ENCODE measurements at regions not wholly inside any gene's neighbourhood (a gene's known extent, or its start where the extent isn't known, plus 50 kb on each side); places are given as distances from the start of the nearest gene placed in this dataset.
"Not testable (repeated sequence)": the region's sequence is repeated elsewhere in the genome, so short reads cannot be mapped to it uniquely, and the experiment has no call there.

GRCh38 chr12:131251336-131252101 lies 297.8 kb downstream of the ADGRD1 start:
- no peak for DNase-seq

GRCh38 chr12:131253376-131254026 lies 299.8 kb downstream of the ADGRD1 start:
- no peak for DNase-seq

DNA sequence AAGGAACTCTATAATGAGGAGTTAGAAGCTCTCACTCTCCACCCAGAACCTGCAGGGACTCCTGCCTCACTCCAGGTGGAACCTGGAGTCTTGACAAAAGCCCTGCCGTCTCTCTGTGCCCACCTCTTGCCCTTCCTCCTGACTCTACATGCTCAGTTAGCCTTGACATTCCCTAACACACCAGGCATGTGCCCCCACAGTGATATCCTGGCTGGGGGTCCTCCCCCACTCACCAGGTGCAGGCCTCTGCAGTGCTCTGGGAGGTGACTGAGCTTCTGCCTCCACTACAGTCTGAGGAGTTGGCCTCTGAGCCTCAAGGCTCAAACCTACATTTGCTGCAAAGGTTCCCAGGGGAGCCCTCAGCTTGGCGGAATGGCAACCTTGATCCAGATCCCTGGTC lies 300.7 kb downstream of the ADGRD1 start:
- DNase-seq, result no peak

GRCh38 chr12:131258398-131258797 lies 304.7 kb downstream of the ADGRD1 start:
- no peak for DNase-seq

DNA sequence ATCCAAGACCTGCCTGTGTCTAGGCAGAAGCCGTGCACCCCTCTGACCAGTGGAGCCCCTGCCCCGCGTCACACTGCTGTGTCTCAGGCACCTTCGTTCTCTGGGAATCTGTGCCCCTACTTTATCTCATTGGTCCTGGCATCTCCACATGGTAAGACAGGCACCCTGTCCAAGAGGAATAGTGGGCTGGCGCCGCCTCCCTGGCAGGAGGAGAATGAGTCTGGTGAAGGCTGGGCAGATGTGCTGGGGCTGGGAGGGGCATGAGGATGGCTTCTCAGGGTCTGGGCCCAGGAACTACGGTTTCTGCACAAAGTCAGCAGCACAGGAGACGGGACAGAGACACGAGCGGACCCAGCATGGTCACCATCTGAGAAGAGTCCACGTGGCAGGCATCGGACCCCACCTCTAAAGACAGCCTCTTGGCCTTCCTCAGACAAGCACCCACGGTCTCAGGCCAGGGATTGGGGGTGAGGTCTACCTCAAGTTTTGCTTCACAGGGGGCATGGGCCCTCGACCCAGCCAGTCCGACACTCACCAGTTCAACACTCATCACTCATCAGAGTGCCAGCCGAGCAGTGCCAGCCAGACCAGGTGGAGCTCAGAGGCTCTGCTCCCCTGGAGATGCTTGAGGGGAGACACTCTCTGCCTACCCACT lies 306.7 kb downstream of the ADGRD1 start:
- DNase-seq, result no peak

DNA sequence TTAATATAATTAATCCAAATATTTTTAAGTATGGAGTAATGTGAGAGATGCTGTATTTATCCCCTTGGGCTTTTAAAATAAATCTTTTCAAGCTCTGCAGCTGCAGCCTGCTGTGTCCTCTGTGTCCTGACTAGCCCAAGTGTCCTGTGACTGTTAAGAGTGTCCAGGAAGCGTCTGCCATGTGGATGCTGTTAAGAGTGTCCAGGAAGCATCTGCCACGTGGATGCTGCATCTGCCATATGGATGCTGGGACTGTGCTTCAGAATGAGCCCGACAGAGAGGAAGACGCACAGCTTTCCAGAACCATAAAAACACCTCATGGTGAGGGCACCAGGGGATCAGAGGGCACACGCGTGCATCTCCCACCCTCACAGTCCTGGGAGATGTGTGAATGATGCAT lies 307.2 kb downstream of the ADGRD1 start:
- DNase-seq, result no peak

DNA sequence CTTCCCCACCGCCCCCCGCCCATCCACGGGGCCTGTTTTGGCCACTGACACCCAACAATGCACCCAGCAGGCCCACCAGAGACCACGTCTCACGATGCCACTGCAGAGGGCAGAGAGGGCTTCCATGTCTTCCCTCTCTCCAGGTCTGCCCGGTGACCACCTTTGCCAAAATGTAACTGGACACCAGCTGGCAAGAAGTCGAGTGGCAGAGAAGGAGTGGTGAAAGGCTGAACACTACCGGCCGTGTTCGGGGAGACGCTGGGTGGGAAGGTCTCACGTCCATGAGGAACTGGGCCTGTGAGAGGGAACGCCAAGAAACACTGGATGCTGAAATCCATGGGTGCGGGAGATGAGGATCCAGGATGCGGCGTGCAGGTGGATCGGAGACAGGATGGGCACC lies 308.2 kb downstream of the ADGRD1 start:
- DNase-seq, result no peak

- DNase-seq, result no peak
These were observed 309.9 kb downstream of the ADGRD1 start for GRCh38 chr12:131263626-131264025.

GRCh38 chr12:131264635-131265034 lies 310.9 kb downstream of the ADGRD1 start:
- DNase-seq, result no peak

- no peak for DNase-seq
These were observed 313.1 kb downstream of the ADGRD1 start for GRCh38 chr12:131266591-131267467.

- no peak for DNase-seq
These were observed 313.9 kb downstream of the ADGRD1 start for GRCh38 chr12:131267576-131267975.

DNA sequence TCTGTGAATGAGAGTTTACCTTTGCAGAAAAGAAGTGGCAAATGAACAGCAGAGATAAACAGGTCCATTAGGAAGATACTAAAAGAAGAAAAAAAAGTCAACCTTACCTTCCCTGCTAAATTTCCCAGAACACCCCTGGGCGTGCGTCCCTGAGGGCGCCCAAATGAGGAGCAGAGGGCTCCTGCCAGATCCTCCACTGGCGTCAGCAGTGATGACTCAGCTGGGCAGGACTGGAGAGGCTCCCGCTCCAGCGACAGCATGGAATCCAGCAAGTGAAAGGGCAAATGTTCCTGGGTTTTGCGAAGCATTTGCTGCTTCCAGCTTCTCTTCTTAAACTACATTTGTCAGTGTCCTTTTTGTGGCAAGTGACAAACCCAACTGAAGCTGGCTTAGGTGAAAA lies 314.4 kb downstream of the ADGRD1 start:
- DNase-seq, result not testable (repeated sequence)

DNA sequence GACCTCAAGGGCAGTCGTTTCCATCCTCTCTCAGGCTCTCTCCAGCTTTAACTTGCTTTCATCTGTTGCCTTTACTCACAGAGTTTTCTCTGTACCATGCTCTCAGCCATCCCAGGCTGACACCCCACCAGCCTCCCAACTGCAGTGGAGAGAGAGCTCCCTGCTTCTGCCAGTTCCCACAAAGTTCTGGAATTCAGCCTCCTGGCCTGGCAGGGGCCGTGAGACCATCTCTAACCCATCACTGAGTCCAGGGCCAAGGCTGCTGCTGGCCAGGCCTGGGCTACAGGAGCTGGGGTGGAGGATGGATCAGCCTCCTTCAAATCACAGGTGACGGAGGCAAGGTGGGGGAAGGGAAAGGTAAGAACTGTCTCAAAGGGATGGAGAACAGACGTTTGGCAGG lies 314.9 kb downstream of the ADGRD1 start:
- DNase-seq, result not testable (repeated sequence)

DNA sequence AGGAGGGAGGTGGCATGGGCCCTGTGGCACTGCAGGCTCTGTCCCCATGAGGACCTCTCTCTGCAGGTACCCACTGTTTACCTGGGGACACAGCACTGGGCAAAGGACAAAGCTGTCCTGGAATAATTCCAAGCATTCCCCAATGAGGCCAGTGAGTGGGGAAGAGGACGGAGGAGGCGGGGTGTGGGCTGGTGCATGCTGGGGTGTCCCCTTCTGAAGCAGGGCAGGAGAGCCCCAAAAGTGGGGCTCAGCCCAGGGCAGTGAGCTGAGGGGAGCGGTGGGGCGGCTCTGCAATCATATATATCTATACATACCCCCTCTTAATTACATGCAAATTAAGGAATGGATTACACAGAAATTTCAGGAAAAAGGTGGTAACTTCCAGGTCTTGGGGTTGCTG lies 315.8 kb downstream of the ADGRD1 start:
- DNase-seq, result no peak

- not testable (repeated sequence) for DNase-seq
These were observed 316.3 kb downstream of the ADGRD1 start for GRCh38 chr12:131269977-131270376.

GRCh38 chr12:131271724-131272123 lies 318.0 kb downstream of the ADGRD1 start:
- no peak for DNase-seq

- DNase-seq, result not testable (repeated sequence)
These were observed 318.6 kb downstream of the ADGRD1 start for GRCh38 chr12:131272283-131272814.

GRCh38 chr12:131273291-131273845 lies 319.7 kb downstream of the ADGRD1 start:
- DNase-seq, result no peak

GRCh38 chr12:131274061-131274460 lies 320.4 kb downstream of the ADGRD1 start:
- no peak for DNase-seq

GRCh38 chr12:131274906-131275305 lies 321.2 kb downstream of the ADGRD1 start:
- DNase-seq, result no peak

- DNase-seq, result no peak
These were observed 322.1 kb downstream of the ADGRD1 start for GRCh38 chr12:131275824-131276223.

GRCh38 chr12:131276501-131277185 lies 322.9 kb downstream of the ADGRD1 start:
- DNase-seq, result no peak

Measured in activated CD4-positive, alpha-beta T cell treated with anti-CD3 and anti-CD28 coated beads, Interleukin-2, amount 50 U/mL, for 16 hours (primary cell).